ENCODE measurements at regions not wholly inside any gene's neighbourhood (a gene's known extent, or its start where the extent isn't known, plus 50 kb on each side); places are given as distances from the start of the nearest gene placed in this dataset.

DNA sequence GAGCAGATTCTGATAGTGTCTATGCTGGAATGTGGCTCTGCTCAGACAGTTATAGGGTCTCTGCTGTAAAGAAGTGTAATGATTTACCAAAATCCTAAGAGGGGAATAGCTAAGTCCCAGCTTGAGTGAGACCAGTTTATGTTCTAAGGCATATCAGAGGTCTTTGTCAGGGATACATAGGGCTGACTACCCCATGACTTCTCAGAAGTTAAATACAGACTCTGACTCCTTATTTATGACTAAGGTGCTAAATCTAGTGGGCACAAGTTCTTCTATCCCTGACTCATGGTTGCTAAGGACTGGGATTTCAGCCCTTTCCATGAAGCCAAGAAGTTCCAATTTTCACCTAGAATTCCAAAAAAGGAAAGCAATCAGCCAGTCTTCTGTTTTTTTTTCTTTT lies 192.6 kb upstream of the POU1F1 start:
- TF ChIP-seq, protein P1, sequence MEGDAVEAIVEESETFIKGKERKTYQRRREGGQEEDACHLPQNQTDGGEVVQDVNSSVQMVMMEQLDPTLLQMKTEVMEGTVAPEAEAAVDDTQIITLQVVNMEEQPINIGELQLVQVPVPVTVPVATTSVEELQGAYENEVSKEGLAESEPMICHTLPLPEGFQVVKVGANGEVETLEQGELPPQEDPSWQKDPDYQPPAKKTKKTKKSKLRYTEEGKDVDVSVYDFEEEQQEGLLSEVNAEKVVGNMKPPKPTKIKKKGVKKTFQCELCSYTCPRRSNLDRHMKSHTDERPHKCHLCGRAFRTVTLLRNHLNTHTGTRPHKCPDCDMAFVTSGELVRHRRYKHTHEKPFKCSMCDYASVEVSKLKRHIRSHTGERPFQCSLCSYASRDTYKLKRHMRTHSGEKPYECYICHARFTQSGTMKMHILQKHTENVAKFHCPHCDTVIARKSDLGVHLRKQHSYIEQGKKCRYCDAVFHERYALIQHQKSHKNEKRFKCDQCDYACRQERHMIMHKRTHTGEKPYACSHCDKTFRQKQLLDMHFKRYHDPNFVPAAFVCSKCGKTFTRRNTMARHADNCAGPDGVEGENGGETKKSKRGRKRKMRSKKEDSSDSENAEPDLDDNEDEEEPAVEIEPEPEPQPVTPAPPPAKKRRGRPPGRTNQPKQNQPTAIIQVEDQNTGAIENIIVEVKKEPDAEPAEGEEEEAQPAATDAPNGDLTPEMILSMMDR (IDR thresholded peaks at IDR 0.05), result no peak
- TF ChIP-seq POLR2AphosphoS5 (IDR thresholded peaks at IDR 0.05), result no peak
- no peak for TF ChIP-seq POLR2A (IDR thresholded peaks at IDR 0.05)
- no peak for TF ChIP-seq EP300 (IDR thresholded peaks at IDR 0.05)

Data from gastroesophageal sphincter (tissue), 3 donors.